HG03442 (cell line): ENCODE measurements at regions not wholly inside any gene's neighbourhood (a gene's known extent, or its start where the extent isn't known, plus 50 kb on each side); places are given as distances from the start of the nearest gene placed in this dataset.

Experiments used
- ATAC-seq: cut with Tn5 transposase; IDR thresholded peaks from one replicate; pipeline ENCODE4 v1.9.1; 2021; ENCODE audit warnings: mild to moderate bottlenecking, moderate library complexity; ENCODE audit not compliant: unreplicated experiment

GRCh38 chr6:43951756-43952675 is 175.2 kb downstream of the MRPL14 start:
- no peak for ATAC-seq

DNA sequence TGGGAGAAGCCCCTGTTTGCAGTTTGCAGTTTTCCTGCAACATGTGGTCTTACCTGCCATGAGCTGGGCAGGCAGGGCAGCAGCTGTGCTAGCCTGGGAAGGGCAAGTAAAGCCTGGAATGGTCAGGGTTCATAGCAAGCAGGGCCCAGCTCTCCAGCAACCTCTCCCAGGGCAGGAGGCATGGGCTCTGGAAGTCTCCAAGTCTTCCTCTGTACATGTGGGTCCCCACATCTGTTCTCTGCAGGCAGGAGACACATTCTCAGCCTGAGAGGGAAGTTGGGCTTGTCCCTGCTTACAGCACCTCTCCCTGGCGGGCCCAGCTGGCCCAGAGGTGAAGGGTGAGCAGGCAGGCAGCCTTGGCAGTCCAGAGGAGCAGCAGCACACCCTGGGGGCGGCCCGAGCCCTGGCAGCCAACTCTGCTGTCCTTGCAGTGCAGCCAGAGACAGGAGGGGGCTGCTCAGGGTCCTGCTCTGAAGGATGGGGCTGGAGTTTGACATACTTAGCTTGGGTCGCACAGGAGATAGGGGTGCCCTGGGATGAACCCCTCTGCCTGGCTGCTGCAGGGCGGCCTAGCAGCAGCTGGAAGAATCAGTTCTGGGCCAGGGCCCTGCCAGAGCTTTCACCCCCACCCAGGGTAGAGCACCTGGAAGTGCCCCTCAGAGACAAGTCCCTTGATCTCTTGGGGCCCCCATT is 176.0 kb downstream of the MRPL14 start:
- ATAC-seq: no peak

DNA sequence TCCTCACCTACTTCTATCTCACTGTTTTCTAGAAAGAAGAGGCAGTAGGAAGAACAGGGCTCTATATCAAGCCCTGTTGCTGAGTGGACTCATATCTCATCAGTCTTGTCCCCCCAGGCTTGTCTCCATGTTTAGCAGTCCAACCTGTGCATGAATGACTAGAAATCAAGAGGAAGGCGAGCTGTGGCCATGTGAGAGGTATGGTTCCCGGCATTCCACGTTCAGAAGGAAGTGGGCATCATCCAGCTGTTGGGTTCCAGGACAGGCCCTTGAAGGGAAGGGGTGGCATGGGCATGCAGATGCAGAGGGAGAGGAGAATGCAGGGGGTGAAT is 176.6 kb downstream of the MRPL14 start:
- ATAC-seq: no peak

GRCh38 chr6:43950051-43950605 is 177.1 kb downstream of the MRPL14 start:
- no peak for ATAC-seq

GRCh38 chr6:43949551-43949991 is 177.7 kb downstream of the MRPL14 start:
- no peak for ATAC-seq

- no peak for ATAC-seq
Measured at GRCh38 chr6:43948527-43949485, 178.4 kb downstream of the MRPL14 start.

DNA sequence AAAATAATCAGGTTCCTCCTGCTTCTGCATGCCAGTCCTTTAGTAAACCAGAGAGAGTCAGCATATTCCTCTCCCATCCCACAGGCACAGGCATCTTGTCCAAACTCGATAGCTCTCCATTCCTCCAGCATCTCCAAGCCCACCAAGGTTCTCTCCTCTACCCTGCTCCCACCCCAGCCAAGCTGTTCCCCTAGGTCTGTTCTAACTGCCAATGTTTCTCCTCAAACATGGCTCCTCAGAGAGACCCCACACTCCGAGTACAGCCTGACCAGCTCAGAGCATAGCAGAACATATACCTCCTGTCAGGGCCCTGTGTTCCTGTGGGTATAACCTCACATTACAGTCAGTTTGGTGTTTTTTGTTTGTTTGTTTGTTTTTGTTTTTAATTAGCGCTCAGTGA is 177.8 kb downstream of the VEGFA start:
- no peak for ATAC-seq

DNA sequence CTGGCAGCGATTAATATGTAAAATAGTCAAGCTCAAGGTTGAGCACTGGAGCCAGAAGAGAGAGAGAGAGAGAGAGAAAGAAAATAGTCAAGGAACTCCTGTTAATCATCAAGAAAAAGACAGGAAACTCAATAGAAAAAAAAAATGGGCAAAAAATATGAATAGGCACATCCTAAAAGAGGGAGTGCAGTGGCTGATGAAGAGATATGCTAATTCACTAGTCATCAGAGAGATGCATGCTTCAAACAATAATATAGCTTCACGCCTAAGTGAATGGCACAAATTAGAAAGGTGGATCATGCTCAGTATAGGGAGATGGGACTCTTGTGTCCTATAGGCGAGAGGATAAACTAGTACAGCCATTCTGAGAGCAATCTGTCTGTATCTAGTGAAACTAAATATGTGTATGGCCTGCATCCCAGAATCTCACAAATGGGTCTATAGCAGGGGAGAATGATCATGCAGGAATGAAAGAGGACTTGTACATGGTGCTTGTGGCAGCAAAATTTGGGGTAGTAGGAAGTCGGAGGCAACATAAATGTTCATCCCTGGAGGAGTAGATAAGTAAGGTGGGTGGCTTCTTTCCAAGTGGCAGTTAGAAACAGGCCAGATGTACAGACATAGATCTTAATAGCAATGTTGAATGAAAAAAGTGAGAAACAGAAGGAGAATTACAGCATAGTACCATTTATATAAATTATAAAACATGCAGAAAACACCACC is 176.8 kb downstream of the VEGFA start:
- ATAC-seq: no peak

GRCh38 chr6:43945768-43946080 is 175.7 kb downstream of the VEGFA start:
- ATAC-seq: no peak

DNA sequence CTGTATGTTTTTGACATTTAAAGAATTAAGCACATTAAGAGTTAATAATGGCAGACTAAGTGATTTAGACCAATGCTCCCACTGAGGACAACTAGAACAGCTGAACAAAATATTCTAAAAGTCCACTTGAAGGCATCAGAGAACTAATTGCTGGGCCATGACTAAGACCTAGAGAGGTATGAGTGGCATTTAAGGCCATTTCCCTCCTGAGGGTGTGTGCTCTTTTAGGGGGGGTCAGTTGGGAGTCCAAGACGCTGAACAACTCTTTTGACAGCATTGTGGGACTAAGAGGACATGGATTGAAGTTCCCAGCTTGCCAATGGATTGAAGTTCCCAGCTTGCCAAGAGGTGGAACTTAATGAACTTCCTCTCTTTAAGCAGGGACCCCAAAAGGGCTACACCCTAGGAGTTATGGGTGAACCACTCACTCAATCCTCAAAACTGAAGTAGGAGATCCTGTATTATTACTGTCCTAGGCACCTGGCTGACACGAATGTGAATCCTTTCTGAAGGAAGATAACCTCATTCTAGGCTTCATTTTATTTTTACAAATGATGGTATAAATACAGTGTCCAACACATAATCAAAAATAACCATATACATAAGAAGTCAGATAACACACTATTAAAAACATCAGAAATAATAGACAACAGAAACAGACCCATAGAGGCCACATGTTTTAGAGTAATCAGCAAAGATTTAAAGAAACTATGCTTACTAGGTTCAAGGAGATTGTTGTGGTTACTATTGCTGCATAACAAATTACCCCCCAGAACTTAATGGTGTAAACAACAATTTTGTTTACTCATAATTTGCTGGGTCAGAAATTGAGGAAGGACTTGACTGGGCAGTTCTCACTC is 175.1 kb downstream of the VEGFA start:
- ATAC-seq: no peak

GRCh38 chr6:43943781-43944250 is 173.8 kb downstream of the VEGFA start:
- no peak for ATAC-seq

DNA sequence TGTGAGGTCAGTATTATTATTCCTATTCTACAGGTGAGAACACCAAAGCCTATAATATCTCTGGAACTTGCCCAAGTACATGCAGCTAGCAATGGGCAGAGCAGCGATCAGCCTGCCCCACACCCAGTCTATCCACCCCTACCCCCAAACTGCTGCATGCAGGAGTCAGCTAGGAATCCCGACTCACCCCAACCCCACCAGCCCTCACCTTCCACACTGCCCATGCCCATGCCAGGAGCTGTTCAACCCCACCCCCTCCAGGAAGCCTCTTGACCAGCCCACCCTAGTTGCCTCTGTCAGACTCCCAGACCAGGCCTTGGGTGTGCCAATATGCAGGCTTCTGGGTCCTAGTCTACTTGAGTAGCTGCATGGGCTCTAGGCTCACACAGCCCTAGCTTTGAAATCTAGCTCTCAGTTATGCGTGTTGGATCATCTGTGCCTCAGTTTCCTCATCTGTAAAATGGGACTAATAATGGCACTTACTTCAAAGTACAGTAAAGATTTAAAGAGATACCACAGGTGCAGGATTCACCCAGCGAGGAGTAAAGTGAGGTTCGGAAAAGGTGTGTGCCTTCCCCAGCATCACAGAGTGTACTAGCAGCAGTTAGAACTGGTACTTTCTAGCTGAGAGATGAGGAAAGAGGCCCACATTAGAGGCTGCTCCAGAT is 173.2 kb downstream of the VEGFA start:
- no peak for ATAC-seq

DNA sequence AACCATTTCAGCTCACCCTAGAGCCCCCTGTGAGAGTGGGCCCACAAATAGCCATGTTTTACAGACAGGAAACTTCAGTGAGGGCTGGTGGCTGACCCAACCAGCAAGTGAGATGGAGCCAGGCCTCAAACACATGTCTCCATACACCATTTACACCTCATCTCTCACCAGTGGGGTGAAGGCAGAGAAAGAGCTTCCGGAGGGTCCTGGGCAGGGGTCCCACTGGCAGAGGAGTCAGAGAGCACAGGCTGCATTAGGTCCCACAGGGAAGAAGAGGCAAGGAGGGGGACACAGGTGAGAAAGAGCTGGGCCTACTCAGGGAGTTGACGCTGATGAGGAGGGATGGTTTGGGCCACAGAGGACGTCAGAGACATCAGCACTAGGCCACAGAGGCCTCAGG is 172.6 kb downstream of the VEGFA start:
- no peak for ATAC-seq

GRCh38 chr6:43942011-43942442 is 172.0 kb downstream of the VEGFA start:
- ATAC-seq: no peak

DNA sequence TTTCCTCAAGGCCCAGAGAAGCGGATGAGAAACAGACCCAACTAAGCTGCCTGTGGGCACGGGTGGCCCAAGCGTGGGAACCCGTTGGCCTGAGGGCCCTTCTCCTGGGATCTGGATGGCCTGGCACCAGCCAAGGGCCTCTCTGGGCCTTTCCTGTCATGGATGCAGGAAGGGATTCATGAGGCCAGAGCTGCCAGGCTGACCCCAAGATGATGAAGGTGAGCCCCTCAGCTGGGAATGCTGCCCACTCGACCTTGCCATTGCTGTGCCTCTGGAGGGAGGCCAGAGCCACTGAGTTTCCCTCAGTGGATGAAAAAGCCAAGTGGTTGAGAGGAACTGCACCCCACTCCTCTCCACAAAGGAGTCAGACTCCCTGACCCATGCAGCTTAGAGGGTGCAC is 171.2 kb downstream of the VEGFA start:
- no peak for ATAC-seq

GRCh38 chr6:43940393-43941087 is 170.5 kb downstream of the VEGFA start:
- no peak for ATAC-seq

GRCh38 chr6:43940071-43940392 is 170.0 kb downstream of the VEGFA start:
- ATAC-seq: no peak
